ENCODE measurements at regions not wholly inside any gene's neighbourhood (a gene's known extent, or its start where the extent isn't known, plus 50 kb on each side); places are given as distances from the start of the nearest gene placed in this dataset.

GRCh38 chr17:70905796-70906195 lies 736.5 kb downstream of the KCNJ2 start:
- no peak for TF ChIP-seq CTCF (IDR thresholded peaks at IDR 0.05)
- Histone ChIP-seq H3K4me1 (no peaks in the 10 kb centered on the region), H3K9me3 (peaks cover 0 to 26% (median 7%) of the 10 kb centered on the region in 11 donors), H3K27ac (peak overlapping the region in 5 of 10 donors; percentile 32 to 68 (median 48)), H3K36me3 (no peaks in the 10 kb centered on the region), H3K4me3 (no peak overlapping the region), H3K27me3 (no peaks in the 10 kb centered on the region)
- peak; percentile 22 to 45 for DNase-seq
- peak in 6 of 8 donors; percentile 46 to 92 (median 76) for ATAC-seq
- 30 to 44% methylated on average over 3 of the region's 3 CpGs for WGBS, 2 donors
- intact Hi-C loops (cut with DNase I) = no loop called here

GRCh38 chr17:70906808-70907207 lies 737.5 kb downstream of the KCNJ2 start:
- no peak for TF ChIP-seq CTCF (IDR thresholded peaks at IDR 0.05)
- H3K4me3 ChIP-seq = no peak overlapping the region
- H3K9me3 ChIP-seq = peaks cover 0 to 25% (median under 1%) of the 10 kb centered on the region in 11 donors
- H3K27me3 ChIP-seq = no peaks in the 10 kb centered on the region
- intact Hi-C loops (cut with DNase I) = no loop called here
- H3K4me1 ChIP-seq = no peaks in the 10 kb centered on the region
- peak overlapping the region in 4 of 10 donors; percentile 13 to 65 (median 26) for H3K27ac ChIP-seq
- no peak for DNase-seq
- no peaks in the 10 kb centered on the region for H3K36me3 ChIP-seq
- peak in 4 of 8 donors; percentile 39 to 68 (median 56) for ATAC-seq
- 9 to 21% methylated on average over 2 of the region's 2 CpGs for WGBS, 2 donors

- Histone ChIP-seq H3K4me1 (no peaks in the 10 kb centered on the region), H3K36me3 (no peaks in the 10 kb centered on the region), H3K4me3 (no peak overlapping the region), H3K9me3 (peaks cover 0 to 24% (median 7%) of the 10 kb centered on the region in 11 donors), H3K27ac (peak overlapping the region in 1 of 10 donors; percentile 8), H3K27me3 (no peaks in the 10 kb centered on the region)
- 31 to 34% methylated on average over 4 of the region's 4 CpGs for WGBS, 2 donors
- TF ChIP-seq CTCF (IDR thresholded peaks at IDR 0.05) = no peak
- ATAC-seq (no peak), DNase-seq (no peak)
- intact Hi-C loops (cut with DNase I) = no loop called here
Measured at GRCh38 chr17:70912716-70913485, 743.6 kb downstream of the KCNJ2 start.

GRCh38 chr17:70916469-70916868 lies 747.1 kb downstream of the KCNJ2 start:
- Histone ChIP-seq H3K36me3 (no peaks in the 10 kb centered on the region), H3K27me3 (no peaks in the 10 kb centered on the region), H3K9me3 (peaks cover 0 to 36% (median 7%) of the 10 kb centered on the region in 11 donors), H3K27ac (no peak overlapping the region), H3K4me3 (no peak overlapping the region), H3K4me1 (no peaks in the 10 kb centered on the region)
- DNase-seq = no peak
- TF ChIP-seq CTCF (IDR thresholded peaks at IDR 0.05) = no peak
- intact Hi-C loops (cut with DNase I) = no loop called here
- no peak for ATAC-seq
